ENCODE measurements at regions not wholly inside any gene's neighbourhood (a gene's known extent, or its start where the extent isn't known, plus 50 kb on each side); places are given as distances from the start of the nearest gene placed in this dataset.

- H3K27ac Mint-ChIP-seq, result no peak overlapping the region; the same call in 1 of the 2 replicates
Measured at GRCh38 chr1:213651077-213651476, 336.7 kb upstream of the PROX1 start.

GRCh38 chr1:213652109-213652508 is 335.7 kb upstream of the PROX1 start:
- ChIA-PET POLR2A (interaction anchor here (0.7 kb wide), 1 partner anchor 274 kb away, joined by 3 read pairs; no protein-coding TSS in a partner anchor), CTCF (no interaction called here)
- DNase-seq (ENCODE audit: low spot score) (no peak), ATAC-seq (no peak)
- Mint-ChIP-seq H3K9me3 (no peaks in the 10 kb centered on the region; the same call in 1 of the 2 replicates), H3K4me1 (peaks cover 26% of the 10 kb centered on the region), H3K4me3 (no peak overlapping the region), H3K27me3 (ENCODE audit: low read depth) (no peaks in the 10 kb centered on the region; the same call in 1 of the 2 replicates), H3K36me3 (no peaks in the 10 kb centered on the region), H3K27ac (no peak overlapping the region)
- no peak for TF ChIP-seq ZMAT4 (CRISPR knock-in tag; IDR thresholded peaks at IDR 0.05)
- TF ChIP-seq AR (CRISPR knock-in tag; IDR thresholded peaks at IDR 0.05), result no peak
- no peak for TF ChIP-seq RELA (CRISPR knock-in tag; IDR thresholded peaks at IDR 0.05; ENCODE audit: borderline replicate concordance)
- no peak for TF ChIP-seq ZNF396 (CRISPR knock-in tag; IDR thresholded peaks at IDR 0.05; ENCODE audit: borderline replicate concordance)

More at GRCh38 chr1:213651077-213651476, 336.7 kb upstream of the PROX1 start:
- ChIA-PET POLR2A (no interaction called here), CTCF (no interaction called here)
- no peaks in the 10 kb centered on the region for H3K36me3 Mint-ChIP-seq
- TF ChIP-seq USF2 (CRISPR knock-in tag; IDR thresholded peaks at IDR 0.05) (no peak), ZNF416 (CRISPR knock-in tag; IDR thresholded peaks at IDR 0.05) (no peak), PRRX2 (CRISPR knock-in tag; IDR thresholded peaks at IDR 0.05) (no peak)
- ATAC-seq (no peak), DNase-seq (ENCODE audit: low spot score) (no peak)
- no peaks in the 10 kb centered on the region; the same call in 1 of the 2 replicates for H3K27me3 Mint-ChIP-seq (ENCODE audit: low read depth)
- no peaks in the 10 kb centered on the region; the same call in 1 of the 2 replicates for H3K9me3 Mint-ChIP-seq
- no peak overlapping the region for H3K4me3 Mint-ChIP-seq
- H3K4me1 Mint-ChIP-seq, result peaks cover 30% of the 10 kb centered on the region

GRCh38 chr1:213656039-213656438 is 331.7 kb upstream of the PROX1 start:
- no peaks in the 10 kb centered on the region for H3K36me3 Mint-ChIP-seq
- ChIA-PET CTCF (no interaction called here), POLR2A (no interaction called here)
- no peaks in the 10 kb centered on the region for H3K27me3 Mint-ChIP-seq (ENCODE audit: low read depth)
- H3K9me3 Mint-ChIP-seq, result no peaks in the 10 kb centered on the region
- DNase-seq (ENCODE audit: low spot score) (no peak), ATAC-seq (peak; percentile 44)
- H3K27ac Mint-ChIP-seq, result no peak overlapping the region
- no peak overlapping the region for H3K4me3 Mint-ChIP-seq
- no peak for TF ChIP-seq IRF2 (CRISPR knock-in tag; IDR thresholded peaks at IDR 0.05; ENCODE audit: borderline replicate concordance, low read depth)
- H3K4me1 Mint-ChIP-seq, result peaks cover 1% of the 10 kb centered on the region

- POLR2A ChIA-PET, result no interaction called here
- DNase-seq (ENCODE audit: low spot score) (no peak), ATAC-seq (peak; percentile 24)
- Mint-ChIP-seq H3K36me3 (no peaks in the 10 kb centered on the region), H3K9me3 (no peaks in the 10 kb centered on the region), H3K27ac (no peak overlapping the region), H3K27me3 (ENCODE audit: low read depth) (no peaks in the 10 kb centered on the region), H3K4me3 (no peak overlapping the region), H3K4me1 (peaks cover 4% of the 10 kb centered on the region)
- TF ChIP-seq ZNF416 (CRISPR knock-in tag; IDR thresholded peaks at IDR 0.05) (no peak), GTF2I (CRISPR knock-in tag; conservative IDR thresholded peaks at IDR 0.05) (no peak), OVOL2 (CRISPR knock-in tag; IDR thresholded peaks at IDR 0.05; ENCODE audit: borderline replicate concordance) (no peak), ZNF138 (CRISPR knock-in tag; conservative IDR thresholded peaks at IDR 0.05) (no peak), MLX (CRISPR knock-in tag; IDR thresholded peaks at IDR 0.05) (no peak), RELA (CRISPR knock-in tag; IDR thresholded peaks at IDR 0.05; ENCODE audit: borderline replicate concordance) (no peak), SMAD4 (CRISPR knock-in tag; IDR thresholded peaks at IDR 0.05) (no peak), ZNF512 (CRISPR knock-in tag; IDR thresholded peaks at IDR 0.05; ENCODE audit: borderline replicate concordance) (no peak), ATF2 (CRISPR knock-in tag; IDR thresholded peaks at IDR 0.05; ENCODE audit: borderline replicate concordance, low read depth) (no peak), ZNF423 (CRISPR knock-in tag; IDR thresholded peaks at IDR 0.05) (no peak), ZNF232 (CRISPR knock-in tag; IDR thresholded peaks at IDR 0.05) (no peak), KAT7 (CRISPR knock-in tag; IDR thresholded peaks at IDR 0.05; ENCODE audit: borderline replicate concordance) (no peak)
- CTCF ChIA-PET, result no interaction called here
Measured at GRCh38 chr1:213656503-213656902, 331.3 kb upstream of the PROX1 start.
